OCI-LY7 (cell line): ENCODE measurements at regions not wholly inside any gene's neighbourhood (a gene's known extent, or its start where the extent isn't known, plus 50 kb on each side); places are given as distances from the start of the nearest gene placed in this dataset.

Experiments
- BruUV-seq: library from RNA; stranded (reverse); fragments of 400-500 nt; replicated peaks from 2 replicates; lab custom pipeline; 2021; lab: Mats Ljungman, UMichigan
- CTCF ChIA-PET: fragments of 300-600 bp; sonication (Branson Sonifier 250); formaldehyde crosslinking; loops from one replicate; lab custom pipeline; 2022; ENCODE audit warnings: antibody characterized with exemption; ENCODE audit not compliant: unreplicated experiment; lab: Charles Lee
- POLR2A ChIA-PET: fragments of 300-600 bp; sonication (Branson Sonifier 250); formaldehyde crosslinking; loops from one replicate; lab custom pipeline; 2022; ENCODE audit warnings: antibody characterized with exemption; lab: Charles Lee
- DNase-seq: peaks from one replicate; pipeline ENCODE4 v3.0.0-alpha.2; 2015; ENCODE audit warnings: low spot score
- H2AFZ ChIP-seq: fragments of 200-600 bp; sonication (generic), shearing (Covaris generic); 2 replicates; pipeline ENCODE4 v1.6.1; 2014; ENCODE audit warnings: mild to moderate bottlenecking, antibody characterized with exemption, low read length, moderate library complexity
- H3K27ac ChIP-seq: fragments of 200-600 bp; sonication (generic); 2 replicates; pipeline ENCODE4 v1.5.1; 2014; ENCODE audit warnings: mixed run types, low read depth, mild to moderate bottlenecking, moderate library complexity, low read length, inconsistent platforms; ENCODE audit not compliant: poor library complexity, severe bottlenecking
- H3K36me3 ChIP-seq: fragments of 200-600 bp; sonication (generic); 2 replicates; pipeline ENCODE4 v1.6.1; 2014; ENCODE audit warnings: mild to moderate bottlenecking, antibody characterized with exemption, low read length, moderate library complexity, mixed read lengths; ENCODE audit not compliant: insufficient read depth
- H3K4me1 ChIP-seq: fragments of 200-600 bp; sonication (generic); 2 replicates; pipeline ENCODE4 v1.5.1; 2014; ENCODE audit warnings: mild to moderate bottlenecking, low read length; ENCODE audit not compliant: insufficient read depth, poor library complexity, severe bottlenecking
- H3K4me2 ChIP-seq: fragments of 200-600 bp; sonication (generic); 2 replicates; pipeline ENCODE4 v1.6.1; 2014; ENCODE audit warnings: mild to moderate bottlenecking, low read length
- H3K4me3 ChIP-seq: fragments of 200-600 bp; sonication (generic); 2 replicates; pipeline ENCODE4 v1.5.1; 2014; ENCODE audit warnings: mild to moderate bottlenecking, low read depth, low read length; ENCODE audit not compliant: poor library complexity, severe bottlenecking
- H3K79me2 ChIP-seq: fragments of 200-600 bp; sonication (generic); 2 replicates; pipeline ENCODE4 v1.6.1; 2016; ENCODE audit warnings: low read depth, mild to moderate bottlenecking, low read length, moderate library complexity, mixed read lengths; ENCODE audit not compliant: insufficient read depth
- H3K9me2 ChIP-seq: fragments of 200-600 bp; sonication (generic); 2 replicates; pipeline ENCODE4 v1.6.1; 2016; ENCODE audit warnings: mild to moderate bottlenecking, low read length, mixed read lengths; ENCODE audit not compliant: insufficient read depth
- H3K9me3 ChIP-seq: fragments of 200-600 bp; sonication (generic); 2 replicates; pipeline ENCODE4 v1.6.1; 2014; ENCODE audit warnings: mild to moderate bottlenecking, mixed run types, low read length, mixed read lengths
- H4K20me1 ChIP-seq: fragments of 200-600 bp; sonication (generic); 2 replicates; pipeline ENCODE4 v1.6.1; 2014; ENCODE audit warnings: mild to moderate bottlenecking, antibody characterized with exemption, low read length, moderate library complexity, mixed read lengths; ENCODE audit not compliant: insufficient read depth
- CTCF ChIP-seq: fragments of 200-600 bp; sonication (generic); conservative IDR thresholded peaks from 2 replicates; pipeline ENCODE4 v1.5.1; 2014; ENCODE audit warnings: mild to moderate bottlenecking, antibody characterized with exemption, low read length, moderate library complexity, mixed read lengths
- EZH2phosphoT487 ChIP-seq: fragments of 200-600 bp; sonication (generic); IDR thresholded peaks from 2 replicates; pipeline ENCODE4 v1.6.1; 2018; ENCODE audit warnings: low read depth, borderline replicate concordance, mild to moderate bottlenecking, mixed run types, antibody characterized with exemption, low read length, moderate library complexity, mixed read lengths
- intact Hi-C: fragments of 100-400 bp; cut with micrococcal nuclease; formaldehyde crosslinking; loops from one replicate; pipeline ENCODE4 v1.10.0; 2022; ENCODE audit not compliant: unreplicated experiment

GRCh38 chr14:100673807-100674154 lies 52.9 kb upstream of the DLK1 start:
- no peak overlapping the region for H3K4me2 ChIP-seq
- H3K27ac ChIP-seq: no peak overlapping the region
- no peaks in the 10 kb centered on the region for H3K79me2 ChIP-seq
- ChIA-PET CTCF (no interaction called here), POLR2A (no interaction called here)
- no peak for DNase-seq
- no TSS peak for BruUV-seq
- H3K36me3 ChIP-seq: no peaks in the 10 kb centered on the region
- H2AFZ ChIP-seq: no peak overlapping the region
- intact Hi-C loops: no loop called here
- no peaks in the 10 kb centered on the region for H3K9me2 ChIP-seq
- H3K4me1 ChIP-seq: no peaks in the 10 kb centered on the region
- H3K9me3 ChIP-seq: no peaks in the 10 kb centered on the region
- H4K20me1 ChIP-seq: no peaks in the 10 kb centered on the region; the same call in 1 of the 2 replicates
- H3K4me3 ChIP-seq: no peak overlapping the region
- no peak for TF ChIP-seq CTCF
- no peak for TF ChIP-seq EZH2phosphoT487

GRCh38 chr14:100674428-100674827 lies 52.3 kb upstream of the DLK1 start:
- Histone ChIP-seq H2AFZ (no peak overlapping the region), H3K9me3 (no peaks in the 10 kb centered on the region), H3K27ac (no peak overlapping the region), H3K36me3 (no peaks in the 10 kb centered on the region), H3K4me1 (no peaks in the 10 kb centered on the region), H3K9me2 (no peaks in the 10 kb centered on the region), H3K4me2 (no peak overlapping the region), H3K4me3 (no peak overlapping the region), H4K20me1 (no peaks in the 10 kb centered on the region; the same call in 1 of the 2 replicates), H3K79me2 (no peaks in the 10 kb centered on the region)
- BruUV-seq: no TSS peak
- intact Hi-C loops: no loop called here
- TF ChIP-seq EZH2phosphoT487 (no peak), CTCF (no peak)
- POLR2A ChIA-PET: no interaction called here
- CTCF ChIA-PET: no interaction called here
- no peak for DNase-seq

DNA sequence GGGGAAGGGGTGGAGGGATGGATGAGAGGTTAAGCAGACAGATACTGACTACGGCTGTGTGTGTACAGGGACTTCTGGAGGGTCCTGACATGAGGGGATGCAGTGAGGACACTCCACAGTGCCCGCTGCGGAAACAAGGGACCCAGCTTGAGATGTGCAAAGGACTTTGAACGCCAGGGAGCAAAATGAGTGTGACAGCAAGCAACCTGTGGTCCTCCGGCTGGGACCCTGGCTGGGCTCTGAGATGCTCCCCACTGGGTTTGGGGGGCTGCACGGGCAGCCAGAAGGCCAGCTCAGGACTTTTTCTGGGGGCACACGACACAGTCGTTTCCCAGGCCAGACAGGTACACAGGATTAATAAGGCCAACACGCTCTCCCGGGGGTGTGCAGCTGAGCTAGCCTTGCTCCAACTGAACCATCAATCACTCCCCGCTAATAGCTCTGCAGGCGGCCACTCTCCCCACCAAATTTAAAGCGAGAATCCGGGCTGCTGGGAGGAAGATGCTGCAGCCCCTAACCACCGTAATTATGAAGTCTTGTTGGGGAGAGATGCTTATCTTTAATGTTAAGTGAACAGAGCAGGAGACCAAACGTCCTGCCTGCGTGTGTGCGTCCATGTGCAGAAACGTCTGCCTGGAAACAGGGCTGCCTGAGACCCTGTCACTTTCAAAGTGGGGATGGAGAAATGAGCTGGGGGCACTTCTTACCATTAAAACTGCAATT lies 51.6 kb upstream of the DLK1 start:
- no peaks in the 10 kb centered on the region for H3K9me2 ChIP-seq
- H4K20me1 ChIP-seq: no peaks in the 10 kb centered on the region; the same call in 1 of the 2 replicates
- ChIA-PET CTCF (interaction anchor here (0.6 kb wide), 1 partner anchor 84 kb away, joined by 3 read pairs; no protein-coding TSS in a partner anchor), POLR2A (interaction anchor here (1.2 kb wide), 1 partner anchor 20 kb away, joined by 3 read pairs; no protein-coding TSS in a partner anchor)
- no peaks in the 10 kb centered on the region for H3K36me3 ChIP-seq
- no peaks in the 10 kb centered on the region for H3K4me1 ChIP-seq
- no peaks in the 10 kb centered on the region for H3K79me2 ChIP-seq
- no peak overlapping the region for H3K4me3 ChIP-seq
- H3K4me2 ChIP-seq: no peak overlapping the region
- H3K9me3 ChIP-seq: no peaks in the 10 kb centered on the region
- DNase-seq: no peak
- BruUV-seq: no TSS peak
- TF ChIP-seq EZH2phosphoT487 (no peak), CTCF (no peak)
- intact Hi-C loops: no loop called here
- no peak overlapping the region for H3K27ac ChIP-seq
- no peak overlapping the region for H2AFZ ChIP-seq
